ENCODE measurements at regions not wholly inside any gene's neighbourhood (a gene's known extent, or its start where the extent isn't known, plus 50 kb on each side); places are given as distances from the start of the nearest gene placed in this dataset.
A peak's percentile ranks its signal among the peaks of the same experiment; 100 is the strongest.
"Not testable (repeated sequence)": the region's sequence is repeated elsewhere in the genome, so short reads cannot be mapped to it uniquely, and the experiment has no call there.

GRCh38 chr2:38154395-38154794, 78.4 kb upstream of the CYP1B1 start:
- H3K4me3 ChIP-seq (ENCODE audit: low read depth, low read length) = no peak overlapping the region
- DNase-seq (ENCODE audit: low read depth) = peak; percentile 37

GRCh38 chr2:38153476-38154135, 77.7 kb upstream of the CYP1B1 start:
- no peak for DNase-seq (ENCODE audit: low read depth)
- no peak overlapping the region for H3K4me3 ChIP-seq (ENCODE audit: low read depth, low read length)

- no peak overlapping the region for H3K4me3 ChIP-seq (ENCODE audit: low read depth, low read length)
- no peak for DNase-seq (ENCODE audit: low read depth)
These were observed 77.0 kb upstream of the CYP1B1 start for GRCh38 chr2:38152913-38153312.

- no peak overlapping the region for H3K4me3 ChIP-seq (ENCODE audit: low read depth, low read length)
- DNase-seq (ENCODE audit: low read depth) = no peak
These were observed 76.1 kb upstream of the CYP1B1 start for GRCh38 chr2:38152035-38152434.

- no peak overlapping the region for H3K4me3 ChIP-seq (ENCODE audit: low read depth, low read length)
- DNase-seq (ENCODE audit: low read depth) = no peak
These were observed 73.6 kb upstream of the CYP1B1 start for GRCh38 chr2:38149531-38149930.

- H3K4me3 ChIP-seq (ENCODE audit: low read depth, low read length) = no peak overlapping the region
- DNase-seq (ENCODE audit: low read depth) = peak; percentile 80
These were observed 72.5 kb upstream of the CYP1B1 start for GRCh38 chr2:38148501-38148900.

- H3K4me3 ChIP-seq (ENCODE audit: low read depth, low read length) = no peak overlapping the region
- no peak for DNase-seq (ENCODE audit: low read depth)
These were observed 71.6 kb upstream of the CYP1B1 start for GRCh38 chr2:38147333-38148121.

- no peak overlapping the region for H3K4me3 ChIP-seq (ENCODE audit: low read depth, low read length)
- peak; percentile 97 for DNase-seq (ENCODE audit: low read depth)
These were observed 71.0 kb upstream of the CYP1B1 start for GRCh38 chr2:38146907-38147307.

- peak overlapping the region; percentile 2 for H3K4me3 ChIP-seq (ENCODE audit: low read depth, low read length)
- DNase-seq (ENCODE audit: low read depth) = peak; percentile 91
These were observed 70.4 kb upstream of the CYP1B1 start for GRCh38 chr2:38146275-38146906.

GRCh38 chr2:38145236-38145635, 69.3 kb upstream of the CYP1B1 start:
- no peak for DNase-seq (ENCODE audit: low read depth)
- no peak overlapping the region for H3K4me3 ChIP-seq (ENCODE audit: low read depth, low read length)

- no peak for DNase-seq (ENCODE audit: low read depth)
- H3K4me3 ChIP-seq (ENCODE audit: low read depth, low read length) = no peak overlapping the region
These were observed 66.7 kb upstream of the CYP1B1 start for GRCh38 chr2:38142627-38143026.

GRCh38 chr2:38141501-38141900, 65.5 kb upstream of the CYP1B1 start:
- H3K4me3 ChIP-seq (ENCODE audit: low read depth, low read length) = no peak overlapping the region
- DNase-seq (ENCODE audit: low read depth) = no peak

GRCh38 chr2:38138996-38139395, 63.0 kb upstream of the CYP1B1 start:
- no peak for DNase-seq (ENCODE audit: low read depth)
- H3K4me3 ChIP-seq (ENCODE audit: low read depth, low read length) = no peak overlapping the region

GRCh38 chr2:38138419-38138818, 62.5 kb upstream of the CYP1B1 start:
- DNase-seq (ENCODE audit: low read depth) = no peak
- no peak overlapping the region for H3K4me3 ChIP-seq (ENCODE audit: low read depth, low read length)

GRCh38 chr2:38137958-38138357, 62.0 kb upstream of the CYP1B1 start:
- not testable (repeated sequence) for H3K4me3 ChIP-seq (ENCODE audit: low read depth, low read length); DNase-seq (ENCODE audit: low read depth)

- no peak for DNase-seq (ENCODE audit: low read depth)
These were observed 55.7 kb upstream of the CYP1B1 start for GRCh38 chr2:38131676-38132075.

GRCh38 chr2:38130876-38131275, 54.9 kb upstream of the CYP1B1 start:
- H3K4me3 ChIP-seq (ENCODE audit: low read depth, low read length) = no peak overlapping the region
- no peak for DNase-seq (ENCODE audit: low read depth)

More at GRCh38 chr2:38131676-38132075, 55.7 kb upstream of the CYP1B1 start:
- H3K4me3 ChIP-seq (ENCODE audit: low read depth, low read length) = no peak overlapping the region

- no peak overlapping the region for H3K4me3 ChIP-seq (ENCODE audit: low read depth, low read length)
- no peak for DNase-seq (ENCODE audit: low read depth)
These were observed 54.0 kb upstream of the CYP1B1 start for GRCh38 chr2:38129987-38130386.

- H3K4me3 ChIP-seq (ENCODE audit: low read depth, low read length) = no peak overlapping the region
- DNase-seq (ENCODE audit: low read depth) = no peak
These were observed 53.5 kb upstream of the CYP1B1 start for GRCh38 chr2:38129481-38129880.

- no peak for DNase-seq (ENCODE audit: low read depth)
- H3K4me3 ChIP-seq (ENCODE audit: low read depth, low read length) = no peak overlapping the region
These were observed 52.7 kb upstream of the CYP1B1 start for GRCh38 chr2:38128653-38129052.

GRCh38 chr2:38127277-38127676, 51.3 kb upstream of the CYP1B1 start:
- H3K4me3 ChIP-seq (ENCODE audit: low read depth, low read length) = no peak overlapping the region
- no peak for DNase-seq (ENCODE audit: low read depth)
